ENCODE measurements at regions not wholly inside any gene's neighbourhood (a gene's known extent, or its start where the extent isn't known, plus 50 kb on each side); places are given as distances from the start of the nearest gene placed in this dataset.

DNA sequence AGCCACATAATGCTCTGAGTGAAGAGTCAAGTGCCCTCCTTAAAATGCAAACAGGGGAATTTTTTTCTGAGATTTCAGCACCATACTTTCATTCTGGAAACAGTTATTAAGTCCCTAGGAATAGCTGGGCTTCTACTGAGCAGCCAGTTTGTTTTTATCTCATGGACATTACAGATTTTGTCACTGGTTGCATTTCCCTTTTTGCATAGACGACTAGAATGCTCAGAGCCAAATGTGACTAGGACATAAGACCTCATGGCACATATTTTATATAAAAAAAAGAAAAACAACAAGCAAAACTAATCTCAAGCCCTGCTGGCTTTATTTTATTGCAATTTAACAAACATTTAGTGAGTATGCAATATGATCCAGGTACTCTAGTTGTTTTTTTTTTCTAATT, 112.7 kb upstream of the NANOGP8 start:
- Histone ChIP-seq H3K4me1 (ENCODE audit: insufficient read depth, low read length) (no peaks in the 10 kb centered on the region), H4K20me1 (ENCODE audit: insufficient read depth, low read length) (no peaks in the 10 kb centered on the region), H3K4me2 (ENCODE audit: insufficient read depth, low read length) (no peak overlapping the region), H3K27ac (ENCODE audit: low read length) (no peak overlapping the region), H3K79me2 (ENCODE audit: insufficient read depth, low read length) (no peaks in the 10 kb centered on the region), H3K9me3 (ENCODE audit: insufficient read depth, low read length, severe bottlenecking) (no peaks in the 10 kb centered on the region), H2AFZ (ENCODE audit: low read depth, low read length) (no peak overlapping the region), H3K27me3 (ENCODE audit: insufficient read depth, low read length, poor library complexity) (no peaks in the 10 kb centered on the region), H3K4me3 (ENCODE audit: low read depth in 1 of 2, low read length in 2 of 2) (no peak overlapping the region), H3K9ac (ENCODE audit: low read depth, low read length) (no peak overlapping the region), H3K36me3 (ENCODE audit: insufficient read depth, low read length) (no peaks in the 10 kb centered on the region)
- TF ChIP-seq EZH2 (IDR thresholded peaks at IDR 0.05; ENCODE audit: borderline replicate concordance, low read depth, low read length, severe bottlenecking): no peak
- TF ChIP-seq, protein P1, sequence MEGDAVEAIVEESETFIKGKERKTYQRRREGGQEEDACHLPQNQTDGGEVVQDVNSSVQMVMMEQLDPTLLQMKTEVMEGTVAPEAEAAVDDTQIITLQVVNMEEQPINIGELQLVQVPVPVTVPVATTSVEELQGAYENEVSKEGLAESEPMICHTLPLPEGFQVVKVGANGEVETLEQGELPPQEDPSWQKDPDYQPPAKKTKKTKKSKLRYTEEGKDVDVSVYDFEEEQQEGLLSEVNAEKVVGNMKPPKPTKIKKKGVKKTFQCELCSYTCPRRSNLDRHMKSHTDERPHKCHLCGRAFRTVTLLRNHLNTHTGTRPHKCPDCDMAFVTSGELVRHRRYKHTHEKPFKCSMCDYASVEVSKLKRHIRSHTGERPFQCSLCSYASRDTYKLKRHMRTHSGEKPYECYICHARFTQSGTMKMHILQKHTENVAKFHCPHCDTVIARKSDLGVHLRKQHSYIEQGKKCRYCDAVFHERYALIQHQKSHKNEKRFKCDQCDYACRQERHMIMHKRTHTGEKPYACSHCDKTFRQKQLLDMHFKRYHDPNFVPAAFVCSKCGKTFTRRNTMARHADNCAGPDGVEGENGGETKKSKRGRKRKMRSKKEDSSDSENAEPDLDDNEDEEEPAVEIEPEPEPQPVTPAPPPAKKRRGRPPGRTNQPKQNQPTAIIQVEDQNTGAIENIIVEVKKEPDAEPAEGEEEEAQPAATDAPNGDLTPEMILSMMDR (IDR thresholded peaks at IDR 0.05; ENCODE audit: borderline replicate concordance, extremely low read depth, low read length, poor library complexity, severe bottlenecking): no peak
- DNase-seq: no peak
- ATAC-seq (ENCODE audit: insufficient read depth, low read depth): no peak

GRCh38 chr15:35197306-35197705, 112.2 kb upstream of the NANOGP8 start:
- Histone ChIP-seq H3K4me3 (ENCODE audit: low read depth in 1 of 2, low read length in 2 of 2) (no peak overlapping the region), H3K27me3 (ENCODE audit: insufficient read depth, low read length, poor library complexity) (no peaks in the 10 kb centered on the region), H2AFZ (ENCODE audit: low read depth, low read length) (no peak overlapping the region), H3K4me1 (ENCODE audit: insufficient read depth, low read length) (no peaks in the 10 kb centered on the region), H3K36me3 (ENCODE audit: insufficient read depth, low read length) (no peaks in the 10 kb centered on the region), H3K27ac (ENCODE audit: low read length) (no peak overlapping the region), H3K9ac (ENCODE audit: low read depth, low read length) (no peak overlapping the region), H3K4me2 (ENCODE audit: insufficient read depth, low read length) (no peak overlapping the region), H4K20me1 (ENCODE audit: insufficient read depth, low read length) (no peaks in the 10 kb centered on the region), H3K79me2 (ENCODE audit: insufficient read depth, low read length) (no peaks in the 10 kb centered on the region), H3K9me3 (ENCODE audit: insufficient read depth, low read length, severe bottlenecking) (no peaks in the 10 kb centered on the region)
- TF ChIP-seq EZH2 (IDR thresholded peaks at IDR 0.05; ENCODE audit: borderline replicate concordance, low read depth, low read length, severe bottlenecking): no peak
- TF ChIP-seq, protein P1 (IDR thresholded peaks at IDR 0.05; ENCODE audit: borderline replicate concordance, extremely low read depth, low read length, poor library complexity, severe bottlenecking): no peak
- ATAC-seq (ENCODE audit: insufficient read depth, low read depth) (no peak), DNase-seq (no peak)

- Histone ChIP-seq H3K27ac (ENCODE audit: low read length) (no peak overlapping the region), H4K20me1 (ENCODE audit: insufficient read depth, low read length) (no peaks in the 10 kb centered on the region), H3K9me3 (ENCODE audit: insufficient read depth, low read length, severe bottlenecking) (no peaks in the 10 kb centered on the region), H3K79me2 (ENCODE audit: insufficient read depth, low read length) (no peaks in the 10 kb centered on the region), H3K36me3 (ENCODE audit: insufficient read depth, low read length) (no peaks in the 10 kb centered on the region), H3K4me1 (ENCODE audit: insufficient read depth, low read length) (no peaks in the 10 kb centered on the region), H3K4me2 (ENCODE audit: insufficient read depth, low read length) (no peak overlapping the region), H3K27me3 (ENCODE audit: insufficient read depth, low read length, poor library complexity) (no peaks in the 10 kb centered on the region), H2AFZ (ENCODE audit: low read depth, low read length) (no peak overlapping the region), H3K4me3 (ENCODE audit: low read depth in 1 of 2, low read length in 2 of 2) (no peak overlapping the region), H3K9ac (ENCODE audit: low read depth, low read length) (no peak overlapping the region)
- no peak for TF ChIP-seq EZH2 (IDR thresholded peaks at IDR 0.05; ENCODE audit: borderline replicate concordance, low read depth, low read length, severe bottlenecking)
- TF ChIP-seq, protein P1 (IDR thresholded peaks at IDR 0.05; ENCODE audit: borderline replicate concordance, extremely low read depth, low read length, poor library complexity, severe bottlenecking): no peak
- ATAC-seq (ENCODE audit: insufficient read depth, low read depth) (no peak), DNase-seq (no peak)
Measured at GRCh38 chr15:35196273-35196672, 111.2 kb upstream of the NANOGP8 start.

- Histone ChIP-seq H3K9ac (ENCODE audit: low read depth, low read length) (no peak overlapping the region), H3K79me2 (ENCODE audit: insufficient read depth, low read length) (no peaks in the 10 kb centered on the region), H3K27ac (ENCODE audit: low read length) (no peak overlapping the region), H3K4me1 (ENCODE audit: insufficient read depth, low read length) (no peaks in the 10 kb centered on the region), H3K4me3 (ENCODE audit: low read depth in 1 of 2, low read length in 2 of 2) (no peak overlapping the region), H4K20me1 (ENCODE audit: insufficient read depth, low read length) (no peaks in the 10 kb centered on the region), H3K36me3 (ENCODE audit: insufficient read depth, low read length) (no peaks in the 10 kb centered on the region), H3K27me3 (ENCODE audit: insufficient read depth, low read length, poor library complexity) (no peaks in the 10 kb centered on the region), H2AFZ (ENCODE audit: low read depth, low read length) (no peak overlapping the region), H3K9me3 (ENCODE audit: insufficient read depth, low read length, severe bottlenecking) (no peaks in the 10 kb centered on the region), H3K4me2 (ENCODE audit: insufficient read depth, low read length) (no peak overlapping the region)
- ATAC-seq (ENCODE audit: insufficient read depth, low read depth) (no peak), DNase-seq (no peak)
- TF ChIP-seq, protein P1 (IDR thresholded peaks at IDR 0.05; ENCODE audit: borderline replicate concordance, extremely low read depth, low read length, poor library complexity, severe bottlenecking): no peak
- TF ChIP-seq EZH2 (IDR thresholded peaks at IDR 0.05; ENCODE audit: borderline replicate concordance, low read depth, low read length, severe bottlenecking): no peak
Measured at GRCh38 chr15:35195649-35196048, 110.6 kb upstream of the NANOGP8 start.
